Left lung (tissue), 4 donors: ENCODE measurements at regions not wholly inside any gene's neighbourhood (a gene's known extent, or its start where the extent isn't known, plus 50 kb on each side); places are given as distances from the start of the nearest gene placed in this dataset.

ENCODE experiments used
- ATAC-seq: fragments of 200-7000 bp; cut with Tn5 transposase; one replicate; pipeline ENCODE4 v1.9.1; 2020; ENCODE audit warnings: moderate library complexity
- DNase-seq, 4 donors: peaks; one replicate each; pipeline ENCODE4 v3.0.0-alpha.2; 2013 to 2020
- H3K27ac ChIP-seq, 2 donors: fragments of 200-600 bp; sonication (generic) in 1 of 2; one replicate each; pipeline versions ENCODE4 v1.5.0 to v1.8.0; 2020 to 2021
- H3K27me3 ChIP-seq, 2 donors: fragments of 200-600 bp; sonication (generic) in 1 of 2; one replicate each; pipeline versions ENCODE4 v1.5.0 to v1.8.0; 2020 to 2021
- H3K36me3 ChIP-seq, 2 donors: fragments of 200-600 bp; sonication (generic) in 1 of 2; one replicate each; pipeline versions ENCODE4 v1.5.0 to v1.8.0; 2020 to 2021
- H3K4me1 ChIP-seq, 2 donors: fragments of 200-600 bp; one replicate each; pipeline ENCODE4 v1.8.0; 2021
- H3K4me3 ChIP-seq, 2 donors: fragments of 200-600 bp; sonication (generic) in 1 of 2; one replicate each; pipeline versions ENCODE4 v1.5.0 to v1.8.0; 2020 to 2021; ENCODE audit warnings: mild to moderate bottlenecking in 1 of 2
- H3K9me3 ChIP-seq, 2 donors: fragments of 200-600 bp; sonication (generic) in 1 of 2; one replicate each; pipeline versions ENCODE4 v1.5.0 to v1.8.0; 2020 to 2021
- intact Hi-C, 2 donors: fragments of 100-400 bp; cut with DNase I; formaldehyde crosslinking; loops; one replicate each; pipeline versions ENCODE4 v1.11.2 to v1.14.2; 2022
- TF ChIP-seq, protein P1 (sequence below), 2 donors: fragments of 200-600 bp; sonication (generic) in 1 of 2; IDR thresholded peaks; one replicate each; pipeline versions ENCODE4 v1.5.0 to v1.8.0; 2021; ENCODE audit warnings: antibody characterized with exemption in 2 of 2
- donor health status: DM: no; HTN: yes; CAD: no.
- donor health status: DM: no; HTN: no; CAD: no.

GRCh38 chr12:67388331-67389138 lies 119.4 kb downstream of the CAND1 start:
- DNase-seq (no peak), ATAC-seq (no peak)
- TF ChIP-seq, protein P1, sequence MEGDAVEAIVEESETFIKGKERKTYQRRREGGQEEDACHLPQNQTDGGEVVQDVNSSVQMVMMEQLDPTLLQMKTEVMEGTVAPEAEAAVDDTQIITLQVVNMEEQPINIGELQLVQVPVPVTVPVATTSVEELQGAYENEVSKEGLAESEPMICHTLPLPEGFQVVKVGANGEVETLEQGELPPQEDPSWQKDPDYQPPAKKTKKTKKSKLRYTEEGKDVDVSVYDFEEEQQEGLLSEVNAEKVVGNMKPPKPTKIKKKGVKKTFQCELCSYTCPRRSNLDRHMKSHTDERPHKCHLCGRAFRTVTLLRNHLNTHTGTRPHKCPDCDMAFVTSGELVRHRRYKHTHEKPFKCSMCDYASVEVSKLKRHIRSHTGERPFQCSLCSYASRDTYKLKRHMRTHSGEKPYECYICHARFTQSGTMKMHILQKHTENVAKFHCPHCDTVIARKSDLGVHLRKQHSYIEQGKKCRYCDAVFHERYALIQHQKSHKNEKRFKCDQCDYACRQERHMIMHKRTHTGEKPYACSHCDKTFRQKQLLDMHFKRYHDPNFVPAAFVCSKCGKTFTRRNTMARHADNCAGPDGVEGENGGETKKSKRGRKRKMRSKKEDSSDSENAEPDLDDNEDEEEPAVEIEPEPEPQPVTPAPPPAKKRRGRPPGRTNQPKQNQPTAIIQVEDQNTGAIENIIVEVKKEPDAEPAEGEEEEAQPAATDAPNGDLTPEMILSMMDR (IDR thresholded peaks at IDR 0.05) = no peak
- H3K4me3 ChIP-seq = no peak overlapping the region
- H3K27ac ChIP-seq = no peak overlapping the region
- intact Hi-C loops = no loop called here
- no peaks in the 10 kb centered on the region for H3K9me3 ChIP-seq
- no peaks in the 10 kb centered on the region for H3K36me3 ChIP-seq
- no peaks in the 10 kb centered on the region for H3K27me3 ChIP-seq
- H3K4me1 ChIP-seq = no peaks in the 10 kb centered on the region

GRCh38 chr12:67390273-67390672 lies 121.1 kb downstream of the CAND1 start:
- no peak for DNase-seq
- no peak for ATAC-seq
- no peaks in the 10 kb centered on the region for H3K9me3 ChIP-seq
- TF ChIP-seq, protein P1 (IDR thresholded peaks at IDR 0.05) = no peak
- H3K36me3 ChIP-seq = no peaks in the 10 kb centered on the region
- H3K27ac ChIP-seq = no peak overlapping the region
- no peaks in the 10 kb centered on the region for H3K27me3 ChIP-seq
- H3K4me3 ChIP-seq = no peak overlapping the region
- intact Hi-C loops = no loop called here
- no peaks in the 10 kb centered on the region for H3K4me1 ChIP-seq

DNA sequence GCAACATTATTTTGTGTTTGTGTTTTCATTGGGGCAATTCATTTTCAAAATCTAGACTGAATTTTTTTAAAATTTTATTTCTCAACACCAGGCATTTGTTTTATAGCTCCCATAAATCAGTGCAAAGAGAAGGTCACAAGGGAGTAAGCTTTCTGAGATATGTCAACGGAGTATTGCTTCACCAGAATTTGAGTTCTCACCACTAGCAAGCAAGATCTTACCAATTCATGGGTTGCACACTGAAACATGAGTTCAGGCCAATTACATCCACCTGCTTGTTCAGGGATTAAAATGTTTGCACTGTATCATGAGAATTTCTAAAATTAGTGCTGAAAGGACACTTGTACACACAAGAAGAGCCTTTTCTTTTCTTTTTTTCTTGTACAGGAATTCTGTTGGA lies 121.9 kb downstream of the CAND1 start:
- H3K27ac ChIP-seq = no peak overlapping the region

GRCh38 chr12:67391656-67392055 lies 122.5 kb downstream of the CAND1 start:
- TF ChIP-seq, protein P1 (IDR thresholded peaks at IDR 0.05) = no peak
- intact Hi-C loops = no loop called here
- Histone ChIP-seq H3K4me3 (no peak overlapping the region), H3K27ac (no peak overlapping the region), H3K4me1 (no peaks in the 10 kb centered on the region), H3K27me3 (no peaks in the 10 kb centered on the region), H3K9me3 (no peaks in the 10 kb centered on the region), H3K36me3 (no peaks in the 10 kb centered on the region)
- ATAC-seq (no peak), DNase-seq (no peak)

More for the DNA sequence above, 121.9 kb downstream of the CAND1 start:
- Histone ChIP-seq H3K9me3 (no peaks in the 10 kb centered on the region), H3K4me3 (no peak overlapping the region), H3K36me3 (no peaks in the 10 kb centered on the region), H3K4me1 (no peaks in the 10 kb centered on the region), H3K27me3 (no peaks in the 10 kb centered on the region)
- DNase-seq (no peak), ATAC-seq (no peak)
- intact Hi-C loops = no loop called here
- TF ChIP-seq, protein P1 (IDR thresholded peaks at IDR 0.05) = no peak

GRCh38 chr12:67394550-67394949 lies 125.4 kb downstream of the CAND1 start:
- no peak overlapping the region for H3K4me3 ChIP-seq
- ATAC-seq = peak; percentile 57
- intact Hi-C loops = no loop called here
- DNase-seq = peak in 1 of 4 donors; percentile 36
- no peaks in the 10 kb centered on the region for H3K9me3 ChIP-seq
- peak overlapping the region in 1 of 2 donors; percentile 36 for H3K27ac ChIP-seq
- H3K36me3 ChIP-seq = no peaks in the 10 kb centered on the region
- no peaks in the 10 kb centered on the region for H3K4me1 ChIP-seq
- H3K27me3 ChIP-seq = no peaks in the 10 kb centered on the region
- TF ChIP-seq, protein P1 (IDR thresholded peaks at IDR 0.05) = no peak
